Activated T-cell treated with anti-CD3 and anti-CD28 coated beads, Interleukin-2, amount 50 U/mL, for 48 hours (primary cell): ENCODE measurements at regions not wholly inside any gene's neighbourhood (a gene's known extent, or its start where the extent isn't known, plus 50 kb on each side); places are given as distances from the start of the nearest gene placed in this dataset.

Source experiments
- DNase-seq, 2 experiments: peaks; one replicate each; pipeline ENCODE4 v3.0.0-alpha.2; 2020

- no peak for DNase-seq
Observed at GRCh38 chr2:48145845-48146452, 168.5 kb upstream of the FOXN2 start.

GRCh38 chr2:48146552-48146951 lies 167.9 kb upstream of the FOXN2 start:
- DNase-seq, result no peak

- DNase-seq, result no peak
Observed at GRCh38 chr2:48147719-48148118, 166.8 kb upstream of the FOXN2 start.

- DNase-seq, result no peak
Observed at GRCh38 chr2:48148841-48149430, 165.5 kb upstream of the FOXN2 start.

- DNase-seq, result no peak
Observed at GRCh38 chr2:48157150-48157549, 157.3 kb upstream of the FOXN2 start.

- no peak for DNase-seq
Observed at GRCh38 chr2:48161628-48162027, 152.9 kb upstream of the FOXN2 start.

- DNase-seq, result no peak
Observed at GRCh38 chr2:48162742-48163141, 151.7 kb upstream of the FOXN2 start.

- no peak for DNase-seq
Observed at GRCh38 chr2:48165070-48165753, 149.3 kb upstream of the FOXN2 start.

GRCh38 chr2:48169141-48169592 lies 145.3 kb upstream of the FOXN2 start:
- no peak for DNase-seq

- no peak for DNase-seq
Observed at GRCh38 chr2:48170281-48170680, 144.2 kb upstream of the FOXN2 start.

GRCh38 chr2:48173141-48173540 lies 141.3 kb upstream of the FOXN2 start:
- DNase-seq, result no peak

- no peak for DNase-seq
Observed at GRCh38 chr2:48174503-48174902, 140.0 kb upstream of the FOXN2 start.

GRCh38 chr2:48175254-48175653 lies 139.2 kb upstream of the FOXN2 start:
- no peak for DNase-seq

GRCh38 chr2:48175656-48176055 lies 138.8 kb upstream of the FOXN2 start:
- no peak for DNase-seq

- no peak for DNase-seq
Observed at GRCh38 chr2:48176876-48177275, 137.6 kb upstream of the FOXN2 start.

GRCh38 chr2:48178611-48179010 lies 135.9 kb upstream of the FOXN2 start:
- DNase-seq, result no peak

- no peak for DNase-seq
Observed at GRCh38 chr2:48180557-48180956, 133.9 kb upstream of the FOXN2 start.

GRCh38 chr2:48183276-48183675 lies 131.2 kb upstream of the FOXN2 start:
- DNase-seq, result no peak

GRCh38 chr2:48183991-48184390 lies 130.5 kb upstream of the FOXN2 start:
- no peak for DNase-seq

- no peak for DNase-seq
Observed at GRCh38 chr2:48187503-48187902, 127.0 kb upstream of the FOXN2 start.

- DNase-seq, result no peak
Observed at GRCh38 chr2:48189552-48190228, 124.8 kb upstream of the FOXN2 start.

GRCh38 chr2:48190230-48190629 lies 124.3 kb upstream of the FOXN2 start:
- no peak for DNase-seq

GRCh38 chr2:48194641-48195040 lies 119.8 kb upstream of the FOXN2 start:
- DNase-seq, result no peak

GRCh38 chr2:48195169-48195568 lies 119.3 kb upstream of the FOXN2 start:
- no peak for DNase-seq
